H54 (cell line): ENCODE measurements at regions not wholly inside any gene's neighbourhood (a gene's known extent, or its start where the extent isn't known, plus 50 kb on each side); places are given as distances from the start of the nearest gene placed in this dataset.
"Not testable (repeated sequence)": the region's sequence is repeated elsewhere in the genome, so short reads cannot be mapped to it uniquely, and the experiment has no call there.

Experiments
- DNase-seq: peaks from one replicate; pipeline ENCODE4 v3.0.0; 2011; ENCODE audit warnings: low spot score, mixed read lengths; ENCODE audit not compliant: insufficient read length
- FAIRE-seq: peaks from 3 replicates; lab custom pipeline; 2011; peaks lifted over from hg19 to GRCh38; lab: Jason Lieb, UNC
- POLR2A ChIP-seq: IDR thresholded peaks from 2 replicates; pipeline ENCODE4 v1.6.1; 2011; ENCODE audit warnings: low read depth, mild to moderate bottlenecking, low read length

DNA sequence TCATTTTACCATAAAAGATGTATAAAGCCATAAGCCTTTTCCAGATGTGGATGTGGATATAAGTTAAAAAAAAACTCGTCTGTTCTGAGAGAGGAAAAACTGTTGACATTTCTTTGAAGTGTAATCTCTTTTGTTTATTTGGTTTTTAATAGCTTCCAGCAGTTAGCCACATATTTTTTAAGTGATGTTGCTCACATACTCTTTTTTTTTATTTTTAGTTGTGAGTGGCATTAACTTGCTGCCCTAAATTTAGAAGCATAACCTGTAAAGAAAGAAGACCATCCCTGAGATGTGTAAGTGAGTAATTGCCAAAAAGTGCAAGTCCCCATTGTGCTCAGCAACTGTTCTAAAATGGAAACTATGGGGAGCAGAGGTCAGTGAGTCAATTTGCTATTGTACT is 415.9 kb upstream of the MDFIC2 start:
- TF ChIP-seq POLR2A = no peak
- DNase-seq (no peak), FAIRE-seq (no peak)

DNA sequence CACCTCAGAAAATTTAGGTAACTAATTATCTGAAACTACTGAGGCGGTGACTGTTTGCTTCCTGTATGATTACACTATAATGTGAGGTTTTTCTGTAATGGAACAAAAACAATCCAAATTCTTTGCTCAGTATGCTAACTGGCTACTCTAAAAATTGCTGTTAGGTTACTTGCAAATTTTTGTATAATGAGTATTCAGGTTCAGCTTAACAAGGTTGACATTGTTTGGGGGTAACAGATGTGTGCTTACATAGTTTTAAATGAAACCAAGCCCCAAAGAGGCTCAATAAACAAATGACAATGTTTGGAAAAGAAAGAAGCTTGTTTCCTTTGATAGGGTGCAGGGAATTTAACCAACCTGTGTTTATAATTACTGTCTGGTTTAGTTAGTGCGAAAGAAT is 414.5 kb upstream of the MDFIC2 start:
- FAIRE-seq (no peak), DNase-seq (no peak)
- TF ChIP-seq POLR2A = no peak

DNA sequence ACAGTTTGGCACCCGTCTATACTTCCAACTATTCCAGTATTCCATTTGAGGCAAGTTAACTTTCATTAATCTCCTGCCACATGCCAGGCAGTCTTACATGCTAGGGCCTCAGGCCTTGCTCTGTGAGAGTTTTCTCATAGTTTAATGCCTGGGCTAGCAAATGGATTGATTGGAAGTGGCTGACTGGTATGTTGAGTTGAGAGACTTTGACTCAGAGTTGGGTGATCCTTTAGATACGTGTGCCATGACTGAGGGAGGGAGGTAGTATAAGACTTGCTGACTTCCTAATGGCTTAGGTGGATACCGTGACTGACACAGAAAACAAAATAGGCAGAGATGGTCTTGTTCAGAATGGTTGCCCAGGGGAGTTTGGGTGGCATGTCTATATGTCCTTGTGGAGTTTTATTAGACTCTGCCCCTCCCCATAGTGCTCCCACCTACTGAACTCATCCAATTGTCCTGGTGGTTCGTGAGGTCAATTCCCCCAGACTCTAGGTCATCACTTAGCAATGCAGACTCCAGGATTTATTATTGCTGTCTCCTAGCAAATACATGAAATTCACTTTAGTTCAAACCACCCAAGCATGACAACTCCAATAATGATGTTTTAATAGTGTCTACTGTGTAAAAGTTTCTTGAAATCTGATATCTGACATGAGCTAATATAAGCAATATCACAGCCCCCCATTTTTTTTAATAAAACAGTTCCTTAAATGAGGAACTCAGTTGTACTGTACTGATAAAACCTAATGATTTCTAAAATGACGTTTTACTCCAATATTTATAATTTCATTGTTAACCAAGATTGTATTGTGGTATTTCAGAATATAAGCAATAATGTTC is 413.9 kb upstream of the MDFIC2 start:
- no peak for TF ChIP-seq POLR2A
- FAIRE-seq (no peak), DNase-seq (no peak)

DNA sequence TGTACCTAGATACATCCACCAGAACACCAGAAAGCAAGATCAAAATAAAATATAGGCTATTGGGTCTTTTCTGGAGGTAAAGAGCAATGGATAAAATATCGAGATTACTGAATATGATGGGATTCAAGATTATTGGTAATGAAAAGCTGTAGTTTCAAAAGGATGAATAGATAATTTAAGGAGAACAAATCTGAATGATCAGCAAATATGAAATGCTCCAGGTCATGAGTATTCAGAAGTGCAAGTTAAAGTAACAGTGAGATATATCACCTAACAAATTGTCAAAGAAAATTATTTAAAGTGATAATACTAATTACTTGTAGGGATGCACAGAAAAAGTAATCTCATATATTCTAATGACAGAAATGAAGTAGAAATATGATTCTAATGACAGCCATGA is 409.6 kb upstream of the MDFIC2 start:
- no peak for TF ChIP-seq POLR2A
- DNase-seq = no peak
- no peak for FAIRE-seq

DNA sequence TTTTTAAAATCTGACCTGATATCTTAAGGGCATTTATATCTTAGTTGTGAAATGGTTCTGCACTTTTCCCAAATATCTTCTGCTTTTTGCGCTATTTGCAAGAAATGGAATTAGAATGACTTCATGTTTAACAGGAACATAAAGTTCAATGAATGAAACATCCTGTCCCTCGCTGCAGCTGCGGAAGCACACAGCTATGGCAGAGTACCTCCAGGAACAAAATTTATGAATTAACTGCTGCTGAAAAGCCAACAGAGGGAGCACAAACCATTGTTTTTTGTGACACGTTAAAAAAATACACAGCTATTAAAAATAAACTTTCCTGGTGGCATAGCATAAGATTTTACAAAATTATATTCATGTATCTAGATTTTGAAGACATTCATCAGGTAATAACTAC is 404.4 kb upstream of the MDFIC2 start:
- DNase-seq (no peak), FAIRE-seq (no peak)
- no peak for TF ChIP-seq POLR2A

DNA sequence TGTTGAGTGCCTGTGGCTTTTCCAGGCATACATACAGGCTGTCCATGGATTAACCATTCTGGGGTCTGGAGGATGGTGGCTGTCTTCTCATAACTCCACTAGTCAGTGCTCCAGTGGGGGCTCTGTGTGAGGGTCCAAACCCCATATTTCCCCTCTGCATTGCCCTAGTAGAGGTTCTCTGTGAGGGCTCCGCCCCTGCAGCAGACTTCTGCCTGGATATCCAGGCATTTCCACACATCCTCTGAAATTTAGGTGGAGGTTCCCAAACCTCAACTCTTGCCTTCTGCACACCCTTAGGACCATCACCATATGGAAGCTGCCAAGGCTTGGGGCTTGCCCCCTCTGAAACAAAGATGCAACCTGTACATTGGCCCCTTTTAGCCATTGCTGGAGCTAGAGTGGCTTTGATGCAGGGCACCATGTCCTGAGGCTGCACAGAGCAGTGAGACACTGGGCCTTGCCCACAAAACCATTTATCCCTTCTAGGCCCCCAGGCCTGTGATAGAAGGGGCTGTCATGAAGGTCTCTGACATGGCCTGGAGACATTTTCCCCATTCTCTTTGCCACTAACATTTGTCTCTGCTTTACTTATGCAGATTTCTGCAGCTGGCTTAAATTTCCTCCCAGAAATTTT is 400.1 kb upstream of the MDFIC2 start:
- TF ChIP-seq POLR2A = no peak
- no peak for FAIRE-seq
- no peak for DNase-seq

DNA sequence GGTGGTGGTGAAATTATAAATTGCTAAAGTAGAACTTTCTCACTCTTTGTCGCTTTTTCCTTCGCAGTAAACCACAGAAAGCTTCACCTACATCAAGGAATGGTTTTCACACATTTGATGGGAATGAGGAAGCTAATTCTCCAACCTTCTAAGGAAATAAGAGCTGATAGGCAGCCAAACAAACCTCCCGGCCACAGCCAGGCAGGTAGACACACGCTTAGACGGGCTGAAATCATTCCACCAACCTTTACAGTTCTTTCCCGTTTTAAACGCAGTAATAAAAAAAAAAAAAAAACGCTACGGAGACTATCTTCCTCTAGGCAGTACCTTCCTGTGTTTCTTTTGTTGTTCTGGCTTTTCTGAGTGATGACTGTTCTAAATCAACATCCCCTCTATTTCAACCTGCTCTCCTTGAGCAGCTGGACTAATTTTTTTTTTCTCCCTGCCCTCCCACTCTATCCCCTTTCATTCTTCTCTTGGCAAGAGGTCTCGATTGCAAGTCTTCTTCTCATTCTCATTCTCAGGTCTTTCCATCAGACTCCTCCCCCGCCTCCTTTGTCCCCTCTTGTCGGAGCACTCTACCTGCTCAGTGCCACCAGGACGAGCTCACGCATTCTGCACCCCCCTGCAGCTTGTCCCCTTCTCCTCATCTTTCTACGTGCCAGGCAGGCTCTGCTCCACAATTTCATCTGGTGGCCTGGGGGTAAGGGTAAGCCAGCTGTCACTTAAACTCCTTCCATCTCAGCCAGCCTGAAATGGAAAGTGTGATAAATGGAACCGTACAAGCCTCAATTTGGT is 391.1 kb upstream of the MDFIC2 start:
- DNase-seq (no peak), FAIRE-seq (no peak)
- TF ChIP-seq POLR2A = no peak

DNA sequence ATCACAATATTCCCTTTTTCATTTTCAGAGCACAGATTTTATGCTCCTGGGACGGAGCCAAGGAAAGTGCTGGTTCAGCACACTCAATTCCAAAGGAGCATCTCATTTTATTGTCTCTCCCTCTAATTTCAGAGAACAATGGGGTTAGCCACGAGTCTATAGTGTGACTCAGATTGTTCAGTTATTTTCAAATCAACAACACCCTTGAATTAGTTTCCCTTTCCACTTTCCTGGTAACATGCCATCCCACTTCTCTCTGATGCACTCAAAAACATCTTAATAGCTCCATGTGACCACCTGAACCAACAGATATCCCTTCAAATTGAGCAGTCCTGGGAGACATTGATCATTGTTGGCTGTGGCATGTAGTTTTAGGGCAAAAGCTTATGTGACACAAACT is 389.7 kb upstream of the MDFIC2 start:
- no peak for TF ChIP-seq POLR2A
- no peak for FAIRE-seq
- no peak for DNase-seq

DNA sequence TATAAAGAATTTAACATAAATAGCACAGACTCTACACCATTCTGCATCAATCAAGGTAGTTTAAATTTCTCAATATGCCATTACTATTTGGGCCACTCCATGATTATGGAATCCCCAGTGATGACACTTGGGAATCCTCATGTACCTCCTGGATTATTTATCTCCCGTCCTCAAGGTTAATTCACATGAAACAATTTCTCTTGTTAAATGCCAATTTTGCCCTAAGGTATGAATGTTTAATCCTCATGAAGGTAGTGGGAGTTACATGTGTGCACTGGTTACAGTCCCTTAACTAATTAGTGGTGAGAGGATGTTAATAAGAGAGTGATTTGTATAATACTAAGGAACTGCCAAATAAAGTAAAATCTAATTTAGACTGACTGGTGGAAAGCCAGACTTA is 372.3 kb upstream of the MDFIC2 start:
- no peak for TF ChIP-seq POLR2A
- FAIRE-seq (no peak), DNase-seq (no peak)

DNA sequence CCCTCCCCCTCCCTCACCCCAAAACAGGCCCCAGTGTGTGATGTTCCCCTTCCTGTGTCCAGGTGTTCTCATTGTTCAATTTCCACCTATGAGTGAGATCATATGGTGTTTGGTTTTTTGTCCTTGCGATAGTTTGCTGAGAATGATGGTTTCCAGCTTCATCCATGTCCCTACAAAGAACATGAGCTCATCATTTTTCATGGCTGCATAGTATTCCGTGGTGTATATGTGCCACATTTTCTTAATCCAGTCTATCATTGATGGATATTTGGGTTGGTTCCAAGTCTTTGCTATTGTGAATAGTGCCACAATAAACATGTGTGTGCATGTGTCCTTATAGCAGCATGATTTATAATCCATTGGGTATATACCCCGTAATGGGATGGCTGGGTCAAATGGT is 363.4 kb upstream of the MDFIC2 start:
- DNase-seq, FAIRE-seq: not testable (repeated sequence)

DNA sequence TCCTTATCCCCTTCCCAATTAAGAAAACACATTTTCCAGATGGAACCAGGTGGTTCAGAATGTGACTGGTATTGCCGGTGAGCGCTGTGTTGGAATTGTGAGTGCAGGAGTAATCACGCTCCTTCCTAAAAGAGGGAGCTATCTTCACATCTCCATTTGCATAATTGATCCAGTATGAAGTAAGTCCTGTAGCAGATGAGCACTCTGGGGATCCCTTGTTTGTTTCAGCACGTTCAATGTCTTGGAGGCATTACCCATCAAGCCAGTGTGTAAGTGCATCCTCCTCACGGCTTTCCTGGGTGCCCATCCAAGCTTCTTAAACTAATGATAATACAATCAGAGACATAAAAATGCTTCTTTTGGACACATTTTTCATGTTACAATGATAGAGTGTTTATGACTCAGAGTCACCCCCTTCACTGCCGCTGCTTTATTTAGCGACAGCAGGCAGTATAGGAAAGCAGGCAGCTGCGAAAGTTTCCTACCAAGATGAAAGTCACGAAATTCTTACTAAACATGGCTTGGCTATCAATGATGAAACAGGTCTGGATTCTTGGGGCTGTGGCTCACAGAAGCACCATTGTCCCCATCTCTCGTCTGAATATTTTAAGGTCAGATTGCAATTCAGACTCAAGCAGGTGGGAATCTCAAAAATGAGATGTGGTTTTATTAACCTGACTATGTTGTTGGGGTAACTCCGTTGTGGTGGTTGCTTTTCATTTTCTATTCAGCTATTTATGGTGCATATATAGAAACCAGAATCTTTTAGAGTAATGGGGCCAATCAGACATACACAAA is 346.3 kb upstream of the MDFIC2 start:
- DNase-seq = no peak
- no peak for TF ChIP-seq POLR2A
- FAIRE-seq = no peak

DNA sequence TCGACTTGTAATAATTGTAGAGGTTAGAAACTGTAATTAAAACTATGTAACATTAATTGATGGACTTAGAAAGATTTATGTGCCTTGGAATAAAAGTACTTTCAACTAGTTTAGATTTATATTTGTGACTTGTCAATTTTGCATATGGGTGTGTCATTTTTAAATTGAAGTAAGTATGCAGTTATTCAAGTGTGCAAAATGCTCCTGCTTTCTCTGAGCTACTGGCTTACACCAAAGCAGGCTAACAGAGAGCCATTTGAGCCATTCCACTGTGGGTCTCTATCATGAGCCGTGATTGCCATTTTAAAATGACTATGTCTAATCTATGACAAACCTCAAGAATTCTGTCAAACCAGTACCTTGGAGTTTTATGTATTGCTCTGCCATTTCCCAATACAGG is 345.0 kb upstream of the MDFIC2 start:
- FAIRE-seq (no peak), DNase-seq (no peak)
- TF ChIP-seq POLR2A = no peak

DNA sequence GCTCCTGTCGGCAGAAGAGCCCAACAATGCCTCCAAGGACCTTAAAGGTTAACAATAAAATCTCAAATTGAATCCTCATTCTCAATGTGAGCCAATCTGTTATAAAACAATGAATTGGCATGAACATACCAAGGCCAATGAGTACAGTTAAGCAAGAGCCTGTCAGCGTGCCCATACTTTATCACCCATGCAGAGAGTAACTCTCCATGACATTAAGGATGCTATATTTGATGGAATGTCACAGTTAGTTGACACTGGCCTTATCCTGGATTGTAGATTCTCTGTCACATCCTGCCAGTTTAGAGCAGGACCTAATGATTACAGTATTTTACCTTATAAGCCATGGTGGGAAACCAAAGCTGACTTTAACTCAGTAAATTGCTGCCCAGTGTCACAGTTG is 335.4 kb upstream of the MDFIC2 start:
- DNase-seq = no peak
- no peak for TF ChIP-seq POLR2A
- FAIRE-seq = no peak
